ENCODE measurements at regions not wholly inside any gene's neighbourhood (a gene's known extent, or its start where the extent isn't known, plus 50 kb on each side); places are given as distances from the start of the nearest gene placed in this dataset.
"Not testable (repeated sequence)": the region's sequence is repeated elsewhere in the genome, so short reads cannot be mapped to it uniquely, and the experiment has no call there.

GRCh38 chr2:193231634-193232033, 1036.9 kb upstream of the TMEFF2 start:
- in situ Hi-C loops (cut with MboI; ENCODE audit: low pct_unique_long_range_greater_than_20kb, low sequenced_read_pairs, unreplicated experiment): no loop called here
- TF ChIP-seq, protein P1, sequence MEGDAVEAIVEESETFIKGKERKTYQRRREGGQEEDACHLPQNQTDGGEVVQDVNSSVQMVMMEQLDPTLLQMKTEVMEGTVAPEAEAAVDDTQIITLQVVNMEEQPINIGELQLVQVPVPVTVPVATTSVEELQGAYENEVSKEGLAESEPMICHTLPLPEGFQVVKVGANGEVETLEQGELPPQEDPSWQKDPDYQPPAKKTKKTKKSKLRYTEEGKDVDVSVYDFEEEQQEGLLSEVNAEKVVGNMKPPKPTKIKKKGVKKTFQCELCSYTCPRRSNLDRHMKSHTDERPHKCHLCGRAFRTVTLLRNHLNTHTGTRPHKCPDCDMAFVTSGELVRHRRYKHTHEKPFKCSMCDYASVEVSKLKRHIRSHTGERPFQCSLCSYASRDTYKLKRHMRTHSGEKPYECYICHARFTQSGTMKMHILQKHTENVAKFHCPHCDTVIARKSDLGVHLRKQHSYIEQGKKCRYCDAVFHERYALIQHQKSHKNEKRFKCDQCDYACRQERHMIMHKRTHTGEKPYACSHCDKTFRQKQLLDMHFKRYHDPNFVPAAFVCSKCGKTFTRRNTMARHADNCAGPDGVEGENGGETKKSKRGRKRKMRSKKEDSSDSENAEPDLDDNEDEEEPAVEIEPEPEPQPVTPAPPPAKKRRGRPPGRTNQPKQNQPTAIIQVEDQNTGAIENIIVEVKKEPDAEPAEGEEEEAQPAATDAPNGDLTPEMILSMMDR (IDR thresholded peaks at IDR 0.05; ENCODE audit: extremely low read depth, insufficient read depth, missing control alignments): no peak
- no peak for DNase-seq (ENCODE audit: low spot score)

- TF ChIP-seq, protein P1 (IDR thresholded peaks at IDR 0.05; ENCODE audit: extremely low read depth, insufficient read depth, missing control alignments): no peak
- in situ Hi-C loops (cut with MboI; ENCODE audit: low pct_unique_long_range_greater_than_20kb, low sequenced_read_pairs, unreplicated experiment): no loop called here
- DNase-seq (ENCODE audit: low spot score): no peak
Measured at GRCh38 chr2:193228276-193228675, 1033.5 kb upstream of the TMEFF2 start.

DNA sequence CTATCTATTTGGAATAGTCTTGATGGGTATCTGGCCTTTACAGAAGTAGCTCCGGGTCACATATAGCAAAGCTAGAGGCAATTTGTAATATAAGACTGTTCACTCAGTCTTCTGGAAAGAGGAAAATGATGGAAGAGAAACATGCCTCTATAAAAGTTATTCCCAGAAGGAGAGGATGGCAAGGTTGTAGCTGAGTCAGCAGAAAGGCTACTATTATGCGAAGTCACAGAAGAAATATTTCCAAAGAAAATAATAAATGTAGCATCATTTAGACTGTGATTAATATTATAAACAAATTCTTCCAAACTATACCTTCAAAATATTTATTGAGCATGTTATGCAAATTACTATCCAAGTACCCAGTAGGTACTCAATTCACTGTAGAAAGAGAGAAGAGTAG, 1027.7 kb upstream of the TMEFF2 start:
- no peak for DNase-seq (ENCODE audit: low spot score)
- TF ChIP-seq, protein P1 (IDR thresholded peaks at IDR 0.05; ENCODE audit: extremely low read depth, insufficient read depth, missing control alignments): no peak
- in situ Hi-C loops (cut with MboI; ENCODE audit: low pct_unique_long_range_greater_than_20kb, low sequenced_read_pairs, unreplicated experiment): no loop called here

GRCh38 chr2:193219413-193219812, 1024.7 kb upstream of the TMEFF2 start:
- no peak for DNase-seq (ENCODE audit: low spot score)
- in situ Hi-C loops (cut with MboI; ENCODE audit: low pct_unique_long_range_greater_than_20kb, low sequenced_read_pairs, unreplicated experiment): no loop called here
- TF ChIP-seq, protein P1 (IDR thresholded peaks at IDR 0.05; ENCODE audit: extremely low read depth, insufficient read depth, missing control alignments): no peak

DNA sequence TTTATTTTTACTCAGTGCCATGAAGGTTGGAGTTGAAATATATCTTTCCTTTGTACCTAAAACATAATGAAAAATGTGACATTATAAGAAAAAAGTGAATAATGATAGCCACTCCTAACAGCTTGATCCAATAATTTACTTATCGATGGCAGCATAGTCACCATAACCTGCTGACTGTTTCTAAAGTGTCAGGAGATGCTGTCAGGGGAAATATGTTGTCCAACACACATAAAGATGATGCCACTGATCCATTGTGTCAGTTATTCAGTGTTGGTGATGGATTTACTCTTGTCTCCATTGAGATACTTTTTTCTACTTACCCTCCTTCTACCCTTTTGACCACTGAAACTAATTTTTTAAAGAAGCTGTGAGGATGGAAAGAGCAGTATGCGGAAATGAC, 1006.9 kb upstream of the TMEFF2 start:
- in situ Hi-C loops (cut with MboI; ENCODE audit: low pct_unique_long_range_greater_than_20kb, low sequenced_read_pairs, unreplicated experiment): no loop called here
- DNase-seq (ENCODE audit: low spot score): no peak
- TF ChIP-seq, protein P1 (IDR thresholded peaks at IDR 0.05; ENCODE audit: extremely low read depth, insufficient read depth, missing control alignments): no peak

DNA sequence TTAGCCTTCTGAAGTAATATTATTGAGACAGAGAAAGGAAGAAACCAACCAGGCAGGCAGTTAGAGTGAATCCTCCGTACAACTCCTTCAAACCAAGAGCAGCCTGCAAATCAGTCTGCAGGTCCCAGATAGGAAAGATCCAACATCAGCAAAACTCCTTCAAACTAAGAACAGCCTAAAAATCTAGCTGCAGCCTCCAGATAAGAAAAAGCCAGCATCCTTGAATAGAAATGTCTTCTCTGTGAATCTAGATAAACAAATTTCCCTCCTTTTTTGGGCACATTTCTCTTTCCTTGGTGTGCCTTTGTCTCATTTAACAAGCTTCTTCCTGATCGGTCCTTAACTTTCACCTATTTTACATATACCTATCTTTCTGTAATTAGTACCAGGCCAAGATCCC, 1004.6 kb upstream of the TMEFF2 start:
- TF ChIP-seq, protein P1 (IDR thresholded peaks at IDR 0.05; ENCODE audit: extremely low read depth, insufficient read depth, missing control alignments): no peak
- in situ Hi-C loops (cut with MboI; ENCODE audit: low pct_unique_long_range_greater_than_20kb, low sequenced_read_pairs, unreplicated experiment): no loop called here
- DNase-seq (ENCODE audit: low spot score): no peak

- DNase-seq (ENCODE audit: low spot score): no peak
- in situ Hi-C loops (cut with MboI; ENCODE audit: low pct_unique_long_range_greater_than_20kb, low sequenced_read_pairs, unreplicated experiment): no loop called here
- TF ChIP-seq, protein P1 (IDR thresholded peaks at IDR 0.05; ENCODE audit: extremely low read depth, insufficient read depth, missing control alignments): no peak
Measured at GRCh38 chr2:193187816-193188215, 993.1 kb upstream of the TMEFF2 start.

DNA sequence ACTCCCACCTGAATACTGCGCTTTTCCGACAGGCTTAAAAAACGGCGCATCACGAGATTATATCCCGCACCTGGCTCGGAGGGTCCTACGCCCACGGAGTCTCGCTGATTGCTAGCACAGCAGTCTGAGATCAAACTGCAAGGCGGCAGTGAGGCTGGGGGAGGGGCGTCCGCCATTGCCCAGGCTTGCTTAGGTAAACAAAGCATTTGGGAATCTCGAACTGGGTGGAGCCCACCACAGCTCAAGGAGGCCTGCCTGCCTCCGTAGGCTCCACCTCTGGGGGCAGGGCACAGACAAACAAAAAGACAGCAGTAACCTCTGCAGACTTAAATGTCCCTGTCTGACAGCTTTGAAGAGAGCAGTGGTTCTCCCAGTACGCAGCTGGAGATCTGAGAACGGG, 976.2 kb upstream of the TMEFF2 start:
- in situ Hi-C loops (cut with MboI; ENCODE audit: low pct_unique_long_range_greater_than_20kb, low sequenced_read_pairs, unreplicated experiment); DNase-seq (ENCODE audit: low spot score): not testable (repeated sequence)
